ENCODE measurements at regions not wholly inside any gene's neighbourhood (a gene's known extent, or its start where the extent isn't known, plus 50 kb on each side); places are given as distances from the start of the nearest gene placed in this dataset.

DNA sequence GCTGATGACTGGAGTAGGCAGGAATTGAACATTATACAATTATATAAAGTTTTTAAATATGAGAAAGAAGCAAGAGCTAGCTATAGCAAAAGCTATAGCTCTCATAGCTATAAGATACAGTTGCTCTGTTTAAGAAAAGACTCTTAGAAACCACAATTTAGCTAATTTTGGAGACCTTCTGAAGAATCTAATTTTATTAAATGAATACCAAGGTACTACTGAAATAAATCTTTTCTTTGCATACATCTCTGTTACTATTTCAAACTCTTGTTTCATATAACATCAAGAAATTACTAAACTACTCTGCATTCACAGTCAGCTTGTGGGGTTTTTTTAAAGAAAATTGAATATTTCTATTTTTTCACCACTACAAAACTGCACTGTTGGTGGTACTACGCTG, 568.7 kb upstream of the MARCKS start:
- ChIA-PET POLR2A (no interaction called here), CTCF (no interaction called here)
- DNase-seq (ENCODE audit: low read depth, low spot score) (no peak), ATAC-seq (no peak)
- H3K36me3 ChIP-seq (ENCODE audit: control insufficient read depth, insufficient read depth, low read length) = no peaks in the 10 kb centered on the region
- in situ Hi-C loops (cut with HindIII; ENCODE audit: low pct_unique_long_range_greater_than_20kb, low sequenced_read_pairs) (no loop called here), intact Hi-C loops (cut with micrococcal nuclease; ENCODE audit: unreplicated experiment) (loop anchor here (10.0 kb wide), 1 partner anchor 504 kb away; no protein-coding TSS in a partner anchor)
- H3K27ac ChIP-seq (ENCODE audit: low read length) = no peak overlapping the region
- BruUV-seq (replicated peaks) = no TSS peak
- no peak overlapping the region for H3K4me3 ChIP-seq (ENCODE audit: low read depth in 2 of 2, low read length in 2 of 2)
- H3K4me1 ChIP-seq (ENCODE audit: control insufficient read depth, insufficient read depth, low read length) = no peaks in the 10 kb centered on the region
- no peaks in the 10 kb centered on the region for H3K27me3 ChIP-seq (ENCODE audit: control insufficient read depth, insufficient read depth, low read length)
- peaks cover 25% of the 10 kb centered on the region; the same call in 1 of the 2 replicates for H3K9me3 ChIP-seq (ENCODE audit: control insufficient read depth, insufficient read depth, low read depth, low read length)
- TF ChIP-seq SIN3A (IDR thresholded peaks at IDR 0.05; ENCODE audit: borderline replicate concordance, insufficient read depth, low read depth, low read length) (no peak), TCF7L2 (IDR thresholded peaks at IDR 0.05; ENCODE audit: low read depth, low read length) (no peak), POLR2AphosphoS5 (IDR thresholded peaks at IDR 0.05; ENCODE audit: low read depth, low read length) (no peak)
- TF ChIP-seq, protein P1, sequence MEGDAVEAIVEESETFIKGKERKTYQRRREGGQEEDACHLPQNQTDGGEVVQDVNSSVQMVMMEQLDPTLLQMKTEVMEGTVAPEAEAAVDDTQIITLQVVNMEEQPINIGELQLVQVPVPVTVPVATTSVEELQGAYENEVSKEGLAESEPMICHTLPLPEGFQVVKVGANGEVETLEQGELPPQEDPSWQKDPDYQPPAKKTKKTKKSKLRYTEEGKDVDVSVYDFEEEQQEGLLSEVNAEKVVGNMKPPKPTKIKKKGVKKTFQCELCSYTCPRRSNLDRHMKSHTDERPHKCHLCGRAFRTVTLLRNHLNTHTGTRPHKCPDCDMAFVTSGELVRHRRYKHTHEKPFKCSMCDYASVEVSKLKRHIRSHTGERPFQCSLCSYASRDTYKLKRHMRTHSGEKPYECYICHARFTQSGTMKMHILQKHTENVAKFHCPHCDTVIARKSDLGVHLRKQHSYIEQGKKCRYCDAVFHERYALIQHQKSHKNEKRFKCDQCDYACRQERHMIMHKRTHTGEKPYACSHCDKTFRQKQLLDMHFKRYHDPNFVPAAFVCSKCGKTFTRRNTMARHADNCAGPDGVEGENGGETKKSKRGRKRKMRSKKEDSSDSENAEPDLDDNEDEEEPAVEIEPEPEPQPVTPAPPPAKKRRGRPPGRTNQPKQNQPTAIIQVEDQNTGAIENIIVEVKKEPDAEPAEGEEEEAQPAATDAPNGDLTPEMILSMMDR (IDR thresholded peaks at IDR 0.05) = no peak
- TF ChIP-seq, protein P2, sequence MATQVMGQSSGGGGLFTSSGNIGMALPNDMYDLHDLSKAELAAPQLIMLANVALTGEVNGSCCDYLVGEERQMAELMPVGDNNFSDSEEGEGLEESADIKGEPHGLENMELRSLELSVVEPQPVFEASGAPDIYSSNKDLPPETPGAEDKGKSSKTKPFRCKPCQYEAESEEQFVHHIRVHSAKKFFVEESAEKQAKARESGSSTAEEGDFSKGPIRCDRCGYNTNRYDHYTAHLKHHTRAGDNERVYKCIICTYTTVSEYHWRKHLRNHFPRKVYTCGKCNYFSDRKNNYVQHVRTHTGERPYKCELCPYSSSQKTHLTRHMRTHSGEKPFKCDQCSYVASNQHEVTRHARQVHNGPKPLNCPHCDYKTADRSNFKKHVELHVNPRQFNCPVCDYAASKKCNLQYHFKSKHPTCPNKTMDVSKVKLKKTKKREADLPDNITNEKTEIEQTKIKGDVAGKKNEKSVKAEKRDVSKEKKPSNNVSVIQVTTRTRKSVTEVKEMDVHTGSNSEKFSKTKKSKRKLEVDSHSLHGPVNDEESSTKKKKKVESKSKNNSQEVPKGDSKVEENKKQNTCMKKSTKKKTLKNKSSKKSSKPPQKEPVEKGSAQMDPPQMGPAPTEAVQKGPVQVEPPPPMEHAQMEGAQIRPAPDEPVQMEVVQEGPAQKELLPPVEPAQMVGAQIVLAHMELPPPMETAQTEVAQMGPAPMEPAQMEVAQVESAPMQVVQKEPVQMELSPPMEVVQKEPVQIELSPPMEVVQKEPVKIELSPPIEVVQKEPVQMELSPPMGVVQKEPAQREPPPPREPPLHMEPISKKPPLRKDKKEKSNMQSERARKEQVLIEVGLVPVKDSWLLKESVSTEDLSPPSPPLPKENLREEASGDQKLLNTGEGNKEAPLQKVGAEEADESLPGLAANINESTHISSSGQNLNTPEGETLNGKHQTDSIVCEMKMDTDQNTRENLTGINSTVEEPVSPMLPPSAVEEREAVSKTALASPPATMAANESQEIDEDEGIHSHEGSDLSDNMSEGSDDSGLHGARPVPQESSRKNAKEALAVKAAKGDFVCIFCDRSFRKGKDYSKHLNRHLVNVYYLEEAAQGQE (IDR thresholded peaks at IDR 0.05; ENCODE audit: insufficient read depth in 1 of 2, low read depth in 2 of 2, low read length in 1 of 2) = no peak

DNA sequence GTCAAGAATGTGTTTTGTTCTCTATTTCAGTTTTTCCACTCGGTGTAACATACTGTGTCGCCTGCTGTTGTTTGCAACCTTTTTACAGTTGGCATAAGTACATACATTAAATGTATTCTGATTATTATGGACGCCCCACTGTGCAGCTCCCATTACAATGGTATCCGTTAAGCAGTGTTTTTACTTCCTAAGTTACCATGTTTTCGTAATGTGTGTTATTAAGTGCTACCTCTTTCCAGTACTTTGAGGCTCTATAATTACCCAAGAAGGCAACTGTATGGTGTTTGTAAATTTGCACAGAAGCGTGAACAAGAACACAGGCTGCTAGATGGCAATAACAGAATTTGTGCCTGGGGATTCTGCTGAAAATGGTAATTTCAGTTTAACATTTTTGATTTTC, 568.0 kb upstream of the MARCKS start:
- Histone ChIP-seq H3K27me3 (ENCODE audit: control insufficient read depth, insufficient read depth, low read length) (no peaks in the 10 kb centered on the region), H3K9me3 (ENCODE audit: control insufficient read depth, insufficient read depth, low read depth, low read length) (peaks cover 25% of the 10 kb centered on the region; the same call in 1 of the 2 replicates), H3K4me1 (ENCODE audit: control insufficient read depth, insufficient read depth, low read length) (no peaks in the 10 kb centered on the region), H3K4me3 (ENCODE audit: low read depth in 2 of 2, low read length in 2 of 2) (no peak overlapping the region), H3K27ac (ENCODE audit: low read length) (no peak overlapping the region), H3K36me3 (ENCODE audit: control insufficient read depth, insufficient read depth, low read length) (no peaks in the 10 kb centered on the region)
- no peak for ATAC-seq
- in situ Hi-C loops (cut with HindIII; ENCODE audit: low pct_unique_long_range_greater_than_20kb, low sequenced_read_pairs) (no loop called here), intact Hi-C loops (cut with micrococcal nuclease; ENCODE audit: unreplicated experiment) (loop anchor here (10.0 kb wide), 1 partner anchor 504 kb away; no protein-coding TSS in a partner anchor)
- TF ChIP-seq SIN3A (IDR thresholded peaks at IDR 0.05; ENCODE audit: borderline replicate concordance, insufficient read depth, low read depth, low read length) (no peak), POLR2AphosphoS5 (IDR thresholded peaks at IDR 0.05; ENCODE audit: low read depth, low read length) (no peak)
- TF ChIP-seq, protein P1 (IDR thresholded peaks at IDR 0.05) = no peak
- ChIA-PET POLR2A (no interaction called here), CTCF (no interaction called here)
- no TSS peak for BruUV-seq (replicated peaks)
- no peak for DNase-seq (ENCODE audit: low read depth, low spot score)
